Fibroblast of lung (primary cell): ENCODE measurements at regions not wholly inside any gene's neighbourhood (a gene's known extent, or its start where the extent isn't known, plus 50 kb on each side); places are given as distances from the start of the nearest gene placed in this dataset.

Experiments
- DNase-seq, 2 donors: peaks; one replicate each; pipeline versions ENCODE4 v3.0.0 to v3.0.0-alpha.2; 2010; ENCODE audit warnings: low read depth in 2 of 2
- H2AFZ ChIP-seq: 2 replicates; pipeline ENCODE4 v1.5.1; 2012; ENCODE audit warnings: low read length, control low read depth, inconsistent platforms
- H3K27ac ChIP-seq: 2 replicates; pipeline ENCODE4 v1.5.1; 2011; ENCODE audit warnings: low read length, control low read depth; ENCODE audit not compliant: insufficient read depth
- H3K27me3 ChIP-seq: 2 replicates; pipeline ENCODE4 v1.5.1; 2011; ENCODE audit warnings: mild to moderate bottlenecking, low read length; ENCODE audit not compliant: control insufficient read depth, insufficient read depth
- H3K36me3 ChIP-seq: 2 replicates; pipeline ENCODE4 v1.5.1; 2011; ENCODE audit warnings: low read length; ENCODE audit not compliant: control insufficient read depth, insufficient read depth
- H3K4me1 ChIP-seq: 2 replicates; pipeline ENCODE4 v1.5.1; 2011; ENCODE audit warnings: low read length; ENCODE audit not compliant: control insufficient read depth, insufficient read depth; ENCODE audit errors: extremely low read depth
- H3K4me2 ChIP-seq: 2 replicates; pipeline ENCODE4 v1.5.1; 2011; ENCODE audit warnings: low read length, control low read depth; ENCODE audit not compliant: insufficient read depth; ENCODE audit errors: extremely low read depth
- H3K4me3 ChIP-seq, 4 experiments: fragments of 200-600 bp in 1 of 4; sonication (generic) in 1 of 4; replicated peaks in 1 of 4; 2 replicates each; pipeline ENCODE4 v1.5.1; 2011 to 2016; ENCODE audit warnings: low read length in 4 of 4, low read depth in 3 of 4, mild to moderate bottlenecking in 3 of 4, control low read depth in 2 of 4, inconsistent platforms in 1 of 4, mixed read lengths in 1 of 4; ENCODE audit not compliant: insufficient read depth in 1 of 4; ENCODE audit errors: control extremely low read depth in 1 of 4
- H3K79me2 ChIP-seq: 2 replicates; pipeline ENCODE4 v1.5.1; 2012; ENCODE audit warnings: mild to moderate bottlenecking, low read length, inconsistent platforms; ENCODE audit not compliant: control insufficient read depth, insufficient read depth
- H3K9ac ChIP-seq: 2 replicates; pipeline ENCODE4 v1.5.1; 2011; ENCODE audit warnings: mild to moderate bottlenecking, low read length, control low read depth; ENCODE audit not compliant: insufficient read depth
- H3K9me3 ChIP-seq: 2 replicates; pipeline ENCODE4 v1.5.1; 2012; ENCODE audit warnings: low read depth, low read length; ENCODE audit not compliant: control insufficient read depth, insufficient read depth
- H4K20me1 ChIP-seq: 2 replicates; pipeline ENCODE4 v1.5.1; 2011; ENCODE audit warnings: low read length; ENCODE audit not compliant: control insufficient read depth, insufficient read depth; ENCODE audit errors: extremely low read depth
- CTCF ChIP-seq, 2 donors: IDR thresholded peaks in 1 of 2; conservative IDR thresholded peaks in 1 of 2; 1 replicate in 1 of 2; 2 replicates in 1 of 2; pipeline ENCODE4 v1.5.1; 2011 to 2012; ENCODE audit warnings: low read length in 2 of 2, control low read depth in 1 of 2, inconsistent platforms in 1 of 2, low read depth in 1 of 2, mild to moderate bottlenecking in 1 of 2
- EZH2 ChIP-seq: IDR thresholded peaks from 2 replicates; pipeline ENCODE4 v1.5.1; 2012; ENCODE audit warnings: low read length, control low read depth, mild to moderate bottlenecking; ENCODE audit errors: missing control alignments

- no peaks in the 10 kb centered on the region for H4K20me1 ChIP-seq
- H3K4me3 ChIP-seq, result no peak overlapping the region
- no peaks in the 10 kb centered on the region for H3K4me1 ChIP-seq
- no peaks in the 10 kb centered on the region for H3K36me3 ChIP-seq
- no peak for DNase-seq
- H3K27me3 ChIP-seq, result no peaks in the 10 kb centered on the region
- no peak overlapping the region for H2AFZ ChIP-seq
- H3K9ac ChIP-seq, result no peak overlapping the region
- no peak overlapping the region for H3K4me2 ChIP-seq
- no peak overlapping the region for H3K27ac ChIP-seq
- no peaks in the 10 kb centered on the region for H3K9me3 ChIP-seq
- TF ChIP-seq EZH2, result no peak
- no peak for TF ChIP-seq CTCF (conservative IDR thresholded peaks at IDR 0.05 in 1 of 2, IDR thresholded peaks at IDR 0.05 in 1 of 2; ENCODE audit: low read depth in 1 of 2, low read length in 2 of 2)
- H3K79me2 ChIP-seq, result no peaks in the 10 kb centered on the region
Observed at GRCh38 chr10:130577039-130577438, 440.8 kb downstream of the GLRX3 start.

- Histone ChIP-seq H3K36me3 (no peaks in the 10 kb centered on the region), H3K27me3 (no peaks in the 10 kb centered on the region), H3K4me1 (no peaks in the 10 kb centered on the region), H3K9me3 (no peaks in the 10 kb centered on the region), H3K27ac (no peak overlapping the region), H4K20me1 (no peaks in the 10 kb centered on the region), H3K79me2 (no peaks in the 10 kb centered on the region), H2AFZ (no peak overlapping the region), H3K9ac (no peak overlapping the region), H3K4me3 (no peak overlapping the region), H3K4me2 (no peak overlapping the region)
- no peak for DNase-seq
- TF ChIP-seq EZH2 (no peak), CTCF (conservative IDR thresholded peaks at IDR 0.05 in 1 of 2, IDR thresholded peaks at IDR 0.05 in 1 of 2; ENCODE audit: low read depth in 1 of 2, low read length in 2 of 2) (no peak)
Observed at GRCh38 chr10:130578532-130579289, 442.5 kb downstream of the GLRX3 start.

- Histone ChIP-seq H3K36me3 (no peaks in the 10 kb centered on the region), H2AFZ (no peak overlapping the region), H3K9me3 (no peaks in the 10 kb centered on the region), H3K27ac (no peak overlapping the region), H3K9ac (no peak overlapping the region), H3K4me2 (no peak overlapping the region), H3K4me3 (no peak overlapping the region), H3K4me1 (no peaks in the 10 kb centered on the region), H3K79me2 (no peaks in the 10 kb centered on the region), H3K27me3 (no peaks in the 10 kb centered on the region), H4K20me1 (no peaks in the 10 kb centered on the region)
- DNase-seq, result no peak
- no peak for TF ChIP-seq EZH2
- TF ChIP-seq CTCF (conservative IDR thresholded peaks at IDR 0.05 in 1 of 2, IDR thresholded peaks at IDR 0.05 in 1 of 2; ENCODE audit: low read depth in 1 of 2, low read length in 2 of 2), result no peak
Observed at GRCh38 chr10:130579913-130580312, 443.7 kb downstream of the GLRX3 start.
